ENCODE measurements at regions not wholly inside any gene's neighbourhood (a gene's known extent, or its start where the extent isn't known, plus 50 kb on each side); places are given as distances from the start of the nearest gene placed in this dataset.

GRCh38 chr5:128905568-128906110 is 59.6 kb upstream of the SLC27A6 start:
- no peaks in the 10 kb centered on the region for H3K27me3 Mint-ChIP-seq
- no peaks in the 10 kb centered on the region for H3K36me3 ChIP-seq (ENCODE audit: insufficient read depth, low read length)
- no peak overlapping the region for H3K27ac ChIP-seq (ENCODE audit: low read depth, low read length)
- intact Hi-C loops (cut with micrococcal nuclease), result loop anchor here (1.0 to 2.0 kb wide), 5 partner anchors 189 to 947 kb away; partner anchors contain the start of gene ISOC1
- H3K27ac Mint-ChIP-seq, result no peak overlapping the region
- ChIA-PET CTCF (ENCODE audit: partially characterized antibody) (interaction anchor here (0.6 to 3.4 kb wide), 11 partner anchors 10 to 1014 kb away, joined by 3 to 28 read pairs (median 8); partner anchors contain the start of gene ISOC1), POLR2A (ENCODE audit: partially characterized antibody) (interaction anchor here (0.5 kb wide), 1 partner anchor 486 kb away, joined by 3 read pairs; no protein-coding TSS in a partner anchor)
- H3K27me3 ChIP-seq (ENCODE audit: insufficient read depth, low read length), result no peaks in the 10 kb centered on the region
- DNase-seq, result peak; percentile 36 to 49 (median 43)
- no peaks in the 10 kb centered on the region for H3K36me3 Mint-ChIP-seq
- H3K4me1 Mint-ChIP-seq, result no peaks in the 10 kb centered on the region
- no peaks in the 10 kb centered on the region for H3K4me1 ChIP-seq (ENCODE audit: insufficient read depth, low read length)
- H3K9me3 Mint-ChIP-seq, result no peaks in the 10 kb centered on the region
- no peaks in the 10 kb centered on the region for H3K9me3 ChIP-seq (ENCODE audit: control insufficient read depth in 1 of 2, low read length in 2 of 2)
- H3K4me3 Mint-ChIP-seq, result no peak overlapping the region
- H3K4me3 ChIP-seq (ENCODE audit: low read length in 2 of 2), result no peak overlapping the region

GRCh38 chr5:128913551-128913950 is 51.7 kb upstream of the SLC27A6 start:
- POLR2A ChIA-PET (ENCODE audit: partially characterized antibody), result no interaction called here
- Mint-ChIP-seq H3K36me3 (no peaks in the 10 kb centered on the region), H3K4me1 (no peaks in the 10 kb centered on the region), H3K9me3 (no peaks in the 10 kb centered on the region), H3K27ac (no peak overlapping the region), H3K4me3 (no peak overlapping the region), H3K27me3 (peaks cover 1 to 2% of the 10 kb centered on the region in 2 donors)
- no peaks in the 10 kb centered on the region for H3K27me3 ChIP-seq (ENCODE audit: insufficient read depth, low read length)
- H3K36me3 ChIP-seq (ENCODE audit: insufficient read depth, low read length), result no peaks in the 10 kb centered on the region
- DNase-seq, result no peak
- CTCF ChIA-PET (ENCODE audit: partially characterized antibody), result no interaction called here
- no peak overlapping the region for H3K27ac ChIP-seq (ENCODE audit: low read depth, low read length)
- intact Hi-C loops (cut with micrococcal nuclease), result no loop called here
- H3K9me3 ChIP-seq (ENCODE audit: control insufficient read depth in 1 of 2, low read length in 2 of 2), result no peaks in the 10 kb centered on the region
- H3K4me1 ChIP-seq (ENCODE audit: insufficient read depth, low read length), result no peaks in the 10 kb centered on the region
- H3K4me3 ChIP-seq (ENCODE audit: low read length in 2 of 2), result no peak overlapping the region
